ENCODE measurements at regions not wholly inside any gene's neighbourhood (a gene's known extent, or its start where the extent isn't known, plus 50 kb on each side); places are given as distances from the start of the nearest gene placed in this dataset.

DNA sequence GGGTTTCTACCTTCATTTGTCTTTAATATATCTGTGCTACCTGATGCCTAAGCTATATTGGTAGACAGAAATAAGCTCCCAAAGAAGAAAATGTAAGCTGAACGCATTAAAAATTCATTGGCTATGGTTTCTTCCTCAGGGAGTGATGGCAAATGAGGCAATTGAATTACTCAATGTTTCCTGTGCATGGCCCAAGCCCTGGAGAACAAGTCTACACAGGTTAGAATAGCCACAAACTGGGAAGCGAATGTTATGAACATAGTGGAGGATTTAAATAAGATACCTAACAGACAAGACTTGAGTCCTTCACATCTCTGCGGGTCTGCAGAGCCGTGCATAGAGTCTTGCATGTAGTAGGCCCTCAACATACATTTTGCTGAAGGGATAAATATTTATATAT is 350.3 kb downstream of the RWDD3 start:
- TF ChIP-seq JUND (IDR thresholded peaks at IDR 0.05; ENCODE audit: low read length) (no peak), TAF1 (IDR thresholded peaks at IDR 0.05; ENCODE audit: low read depth, low read length) (no peak), ZNF274 (IDR thresholded peaks at IDR 0.05; ENCODE audit: borderline replicate concordance, extremely low read depth, low read length) (no peak), RAD21 (IDR thresholded peaks at IDR 0.05 in 1 of 2, conservative IDR thresholded peaks at IDR 0.05 in 1 of 2; ENCODE audit: low read depth in 2 of 2, low read length in 2 of 2) (no peak), HDAC2 (IDR thresholded peaks at IDR 0.05; ENCODE audit: borderline replicate concordance in 1 of 2, low read depth in 2 of 2, low read length in 2 of 2) (no peak), BACH1 (IDR thresholded peaks at IDR 0.05; ENCODE audit: low read length) (no peak), POLR2AphosphoS5 (IDR thresholded peaks at IDR 0.05; ENCODE audit: low read depth, low read length) (no peak), RNF2 (IDR thresholded peaks at IDR 0.05; ENCODE audit: borderline replicate concordance, low read depth, low read length, missing control alignments, poor library complexity, severe bottlenecking) (no peak), MAFK (IDR thresholded peaks at IDR 0.05; ENCODE audit: low read depth, low read length) (no peak)
- TF ChIP-seq, protein P1, sequence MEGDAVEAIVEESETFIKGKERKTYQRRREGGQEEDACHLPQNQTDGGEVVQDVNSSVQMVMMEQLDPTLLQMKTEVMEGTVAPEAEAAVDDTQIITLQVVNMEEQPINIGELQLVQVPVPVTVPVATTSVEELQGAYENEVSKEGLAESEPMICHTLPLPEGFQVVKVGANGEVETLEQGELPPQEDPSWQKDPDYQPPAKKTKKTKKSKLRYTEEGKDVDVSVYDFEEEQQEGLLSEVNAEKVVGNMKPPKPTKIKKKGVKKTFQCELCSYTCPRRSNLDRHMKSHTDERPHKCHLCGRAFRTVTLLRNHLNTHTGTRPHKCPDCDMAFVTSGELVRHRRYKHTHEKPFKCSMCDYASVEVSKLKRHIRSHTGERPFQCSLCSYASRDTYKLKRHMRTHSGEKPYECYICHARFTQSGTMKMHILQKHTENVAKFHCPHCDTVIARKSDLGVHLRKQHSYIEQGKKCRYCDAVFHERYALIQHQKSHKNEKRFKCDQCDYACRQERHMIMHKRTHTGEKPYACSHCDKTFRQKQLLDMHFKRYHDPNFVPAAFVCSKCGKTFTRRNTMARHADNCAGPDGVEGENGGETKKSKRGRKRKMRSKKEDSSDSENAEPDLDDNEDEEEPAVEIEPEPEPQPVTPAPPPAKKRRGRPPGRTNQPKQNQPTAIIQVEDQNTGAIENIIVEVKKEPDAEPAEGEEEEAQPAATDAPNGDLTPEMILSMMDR (IDR thresholded peaks at IDR 0.05; ENCODE audit: control extremely low read depth in 1 of 3, insufficient read depth in 1 of 3, low read depth in 1 of 3, low read length in 3 of 3): no peak
- Histone ChIP-seq H3K36me3 (ENCODE audit: control insufficient read depth in 2 of 4, insufficient read depth in 4 of 4, low read length in 3 of 4) (no peaks in the 10 kb centered on the region), H3K27me3 (replicated peaks in 1 of 4; ENCODE audit: control insufficient read depth in 3 of 4, extremely low read depth in 1 of 4, insufficient read depth in 3 of 4, low read length in 3 of 4) (no peaks in the 10 kb centered on the region), H3K4me2 (ENCODE audit: insufficient read depth in 1 of 2, low read depth in 2 of 2, low read length in 2 of 2) (no peak overlapping the region), H3K14ac (ENCODE audit: insufficient read length) (no peak overlapping the region), H2BK20ac (ENCODE audit: low read length) (no peak overlapping the region), H3K4me1 (replicated peaks in 1 of 4; ENCODE audit: control insufficient read depth in 3 of 4, insufficient read depth in 4 of 4, low read length in 3 of 4) (peaks cover 8 to 13% (median 10%) of the 10 kb centered on the region in 4 experiments; a peak in 5 of 7 replicates), H3K56ac (replicated peaks; ENCODE audit: insufficient read length, low read depth, low read length) (no peak overlapping the region), H4K5ac (ENCODE audit: insufficient read length, low read depth, low read length) (no peak overlapping the region), H4K8ac (ENCODE audit: extremely low read depth, insufficient read depth, low read length) (no peak overlapping the region), H2BK12ac (ENCODE audit: low read depth, low read length) (no peak overlapping the region), H3K23ac (ENCODE audit: insufficient read length) (no peak overlapping the region), H3K9ac (replicated peaks in 1 of 4; ENCODE audit: extremely low read depth in 1 of 4, low read depth in 3 of 4, low read length in 3 of 4) (no peak overlapping the region), H4K91ac (replicated peaks; ENCODE audit: insufficient read length, low read length) (no peak overlapping the region), H2AK5ac (ENCODE audit: low read depth, low read length) (no peak overlapping the region), H3K4me3 (ENCODE audit: extremely low read depth in 1 of 4, insufficient read depth in 2 of 4, low read depth in 3 of 4, low read length in 4 of 4) (no peak overlapping the region), H3K79me2 (ENCODE audit: control insufficient read depth in 1 of 2, insufficient read depth in 2 of 2, low read length in 2 of 2) (no peaks in the 10 kb centered on the region), H2AFZ (ENCODE audit: low read length) (no peak overlapping the region), H3K27ac (ENCODE audit: low read depth, low read length) (no peak overlapping the region), H3K9me3 (ENCODE audit: insufficient read depth in 2 of 2, low read depth in 1 of 2, low read length in 1 of 2) (no peaks in the 10 kb centered on the region), H3K79me1 (ENCODE audit: low read depth, low read length) (no peaks in the 10 kb centered on the region), H2BK120ac (replicated peaks; ENCODE audit: low read depth, low read length) (no peak overlapping the region), H3K4ac (replicated peaks; ENCODE audit: insufficient read length, low read depth, low read length) (no peak overlapping the region), H2BK15ac (ENCODE audit: low read length) (no peak overlapping the region), H3K23me2 (ENCODE audit: low read depth, low read length) (no peaks in the 10 kb centered on the region), H4K20me1 (replicated peaks in 1 of 2; ENCODE audit: control insufficient read depth in 1 of 2, insufficient read depth in 2 of 2, low read length in 2 of 2) (no peaks in the 10 kb centered on the region), H2BK5ac (ENCODE audit: low read depth, low read length) (no peak overlapping the region), H3K18ac (ENCODE audit: extremely low read depth, low read length) (no peak overlapping the region)
- WGBS, 2 experiments (ENCODE audit: extremely low coverage in 1 of 2, insufficient coverage in 1 of 2, insufficient read length in 1 of 2, insufficient replicate concordance in 2 of 2, low coverage in 1 of 2, low lambda C conversion rate in 2 of 2, missing lambda C conversion rate in 1 of 2): 96% methylated on average over 4 of the region's 4 CpGs; no CpG with 5 or more reads in 1 of the 2 experiments
- ChIA-PET POLR2A (ENCODE audit: partially characterized antibody) (no interaction called here), CTCF (ENCODE audit: partially characterized antibody) (no interaction called here)
- no peak for DNase-seq (ENCODE audit: low read depth in 1 of 2, low spot score in 2 of 2)
- FAIRE-seq: no peak

Measured in H1 (cell line).